ENCODE measurements at regions not wholly inside any gene's neighbourhood (a gene's known extent, or its start where the extent isn't known, plus 50 kb on each side); places are given as distances from the start of the nearest gene placed in this dataset.

- Mint-ChIP-seq H3K27ac (no peak overlapping the region), H3K4me3 (no peak overlapping the region), H3K9me3 (no peaks in the 10 kb centered on the region), H3K4me1 (no peaks in the 10 kb centered on the region), H3K27me3 (ENCODE audit: low read depth in 2 of 2) (no peaks in the 10 kb centered on the region), H3K36me3 (no peaks in the 10 kb centered on the region)
- Histone ChIP-seq H3K4me1 (ENCODE audit: control insufficient read depth, insufficient read depth, low read length) (no peaks in the 10 kb centered on the region), H3K27ac (ENCODE audit: low read length) (no peak overlapping the region), H3K4me3 (ENCODE audit: low read length) (no peak overlapping the region), H3K36me3 (ENCODE audit: control insufficient read depth, insufficient read depth, low read length) (no peaks in the 10 kb centered on the region), H3K9me3 (ENCODE audit: control insufficient read depth, insufficient read depth, low read length) (no peaks in the 10 kb centered on the region), H3K27me3 (ENCODE audit: control insufficient read depth, insufficient read depth, low read length) (no peaks in the 10 kb centered on the region)
- DNase-seq: no peak
- no peak for ATAC-seq
- no peak for TF ChIP-seq CTCF (IDR thresholded peaks at IDR 0.05)
- intact Hi-C loops (cut with micrococcal nuclease): no loop called here
- WGBS (ENCODE audit: insufficient coverage): 82% methylated on average over 4 of the region's 4 CpGs
Observed at GRCh38 chr1:68281946-68282615, 49.8 kb upstream of the WLS start.
